Daoy (cell line): ENCODE measurements at regions not wholly inside any gene's neighbourhood (a gene's known extent, or its start where the extent isn't known, plus 50 kb on each side); places are given as distances from the start of the nearest gene placed in this dataset.

Experiments
- DNase-seq: peaks from one replicate; pipeline ENCODE4 v3.0.0-alpha.2; 2015; ENCODE audit warnings: low read depth

- no peak for DNase-seq
Observed at GRCh38 chr14:54090274-54090673, 133.6 kb upstream of the BMP4 start.

DNA sequence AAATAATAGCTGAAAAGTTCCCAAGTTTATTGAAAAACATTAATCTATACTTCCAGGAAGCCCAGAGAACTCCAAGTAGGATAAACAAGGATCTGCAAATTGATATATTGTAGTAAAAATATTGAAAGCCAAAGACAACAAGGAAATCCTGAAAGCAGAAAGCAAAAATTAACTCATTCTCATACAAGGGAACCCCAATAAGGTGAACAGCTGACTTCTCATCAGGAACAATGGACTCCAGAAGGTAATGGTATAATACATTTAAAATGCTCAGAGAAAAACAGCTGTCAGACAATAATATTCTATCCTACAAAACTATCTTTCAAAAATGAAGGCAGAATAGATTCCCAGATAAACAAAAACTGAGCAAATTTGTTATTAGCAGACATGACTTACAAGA is 138.1 kb upstream of the BMP4 start:
- DNase-seq, result no peak

DNA sequence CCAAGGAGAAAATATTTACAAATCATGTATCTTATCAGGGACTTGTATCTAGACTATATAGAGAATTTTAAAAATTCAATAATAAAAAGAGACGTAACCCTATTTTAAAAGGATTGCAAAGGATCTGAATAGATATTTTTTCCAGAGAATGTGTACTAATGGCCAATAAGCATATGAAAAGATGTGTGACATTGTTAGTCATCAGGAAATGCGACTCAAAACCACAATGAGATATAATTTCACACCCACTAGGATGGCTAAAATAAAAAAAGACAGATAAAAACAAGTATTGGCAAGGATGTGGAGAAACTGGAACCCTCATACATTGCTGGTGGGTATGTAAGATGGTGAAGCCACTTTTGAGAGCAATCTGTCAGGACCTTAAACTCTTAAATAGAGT is 141.9 kb upstream of the BMP4 start:
- DNase-seq, result no peak

GRCh38 chr14:54102051-54102456 is 145.4 kb upstream of the BMP4 start:
- DNase-seq, result no peak

DNA sequence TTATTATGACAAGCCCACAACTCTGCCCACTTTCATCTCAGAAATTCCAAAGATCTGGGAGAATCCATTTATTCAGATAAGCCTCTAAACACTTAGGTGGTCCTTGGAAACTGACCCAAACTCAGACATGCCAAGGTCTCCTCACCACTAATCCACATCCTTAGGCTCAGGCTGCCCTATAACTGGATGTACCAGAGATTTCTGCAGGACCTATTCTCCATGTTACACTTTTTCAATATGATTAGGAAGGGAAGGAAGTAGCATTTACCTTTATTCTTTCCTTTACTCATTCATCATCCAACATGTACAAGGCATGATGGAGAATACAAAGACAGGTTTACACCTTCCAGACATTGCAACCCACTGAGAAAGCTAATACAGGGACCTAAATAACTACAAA is 145.9 kb upstream of the BMP4 start:
- no peak for DNase-seq

DNA sequence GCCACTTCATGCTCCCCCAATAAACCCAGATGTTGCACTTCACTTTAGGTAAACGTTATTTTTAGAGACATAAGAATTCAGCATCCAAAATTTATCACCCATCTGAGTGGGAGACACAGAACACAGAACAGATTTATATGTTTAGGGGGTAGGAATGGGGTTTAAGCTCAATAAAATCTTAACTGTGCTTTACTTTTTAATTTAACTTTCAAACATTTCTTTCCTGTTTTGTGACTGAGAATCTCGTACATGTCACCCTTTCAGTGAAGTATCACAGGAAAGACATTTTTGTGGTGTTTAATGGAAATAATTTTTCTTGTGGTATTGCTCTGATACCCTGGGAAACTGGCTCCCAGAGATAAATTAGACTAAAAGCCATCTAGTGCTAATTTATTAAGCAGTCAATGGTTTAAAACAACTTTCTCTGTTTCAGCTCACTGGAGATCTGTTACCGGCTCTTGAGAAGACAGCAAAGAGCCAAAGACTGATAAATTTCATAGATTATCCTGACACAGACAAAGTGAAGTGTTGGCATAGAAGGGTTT is 148.0 kb upstream of the BMP4 start:
- no peak for DNase-seq

DNA sequence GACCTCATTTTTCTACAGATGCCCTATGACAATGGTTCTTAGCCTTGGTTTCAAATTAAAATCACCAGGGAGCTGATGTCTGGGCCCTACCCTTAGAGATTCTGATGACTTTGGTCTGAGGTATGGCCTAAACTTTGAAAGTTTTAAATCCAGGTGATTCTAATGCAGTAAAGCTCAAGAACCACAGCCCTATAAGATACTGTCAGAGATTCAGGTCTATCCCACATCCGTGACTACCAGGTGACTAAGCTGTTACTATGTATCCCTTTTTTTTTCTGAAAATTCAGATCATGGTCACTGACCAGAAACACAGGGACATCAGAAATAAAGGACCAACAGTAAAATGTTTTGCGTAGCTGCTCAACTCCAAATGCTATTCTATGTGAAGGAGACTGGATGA is 148.8 kb upstream of the BMP4 start:
- no peak for DNase-seq

GRCh38 chr14:54105898-54106297 is 149.3 kb upstream of the BMP4 start:
- no peak for DNase-seq

GRCh38 chr14:54106661-54107377 is 150.2 kb upstream of the BMP4 start:
- peak; percentile 35 for DNase-seq

GRCh38 chr14:54108481-54109471 is 152.2 kb upstream of the BMP4 start:
- peak; percentile 91 for DNase-seq

- DNase-seq, result peak; percentile 22
Observed at GRCh38 chr14:54109521-54110120, 153.0 kb upstream of the BMP4 start.

GRCh38 chr14:54114941-54115340 is 158.3 kb upstream of the BMP4 start:
- no peak for DNase-seq

DNA sequence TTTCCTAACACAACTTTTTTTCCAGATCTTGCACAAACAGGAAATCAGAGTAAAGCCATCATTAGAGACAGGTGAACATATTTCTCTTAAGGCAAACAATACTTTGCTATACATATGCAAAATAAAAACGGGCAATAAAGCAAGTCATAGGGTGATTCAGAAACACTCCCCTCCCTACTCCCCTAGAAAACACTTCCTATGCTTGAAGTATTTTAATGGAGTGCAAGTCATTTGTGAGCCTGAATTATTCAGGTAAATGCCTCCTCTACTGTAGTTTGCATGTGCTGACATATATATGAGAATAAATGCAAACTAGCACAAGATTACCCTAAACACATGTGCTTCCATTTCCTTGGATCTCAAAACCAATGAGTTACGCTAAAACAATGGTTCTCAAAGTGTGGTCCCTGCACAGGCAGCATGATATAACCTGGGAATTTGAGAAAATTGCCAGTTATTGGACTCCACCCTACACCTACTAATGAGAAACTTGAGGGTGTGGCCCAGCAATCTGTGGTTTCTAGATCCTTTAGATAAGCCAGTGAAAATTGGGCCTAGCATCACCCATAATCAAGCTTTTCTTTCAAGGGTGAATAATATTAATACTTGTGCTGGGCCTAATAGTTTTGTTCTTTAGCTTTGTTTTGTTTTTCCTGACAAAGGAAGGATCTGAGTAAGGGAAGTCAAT is 159.7 kb upstream of the BMP4 start:
- DNase-seq, result no peak

GRCh38 chr14:54116972-54117371 is 160.3 kb upstream of the BMP4 start:
- DNase-seq, result peak; percentile 46

- DNase-seq, result no peak
Observed at GRCh38 chr14:54117396-54117795, 160.8 kb upstream of the BMP4 start.

DNA sequence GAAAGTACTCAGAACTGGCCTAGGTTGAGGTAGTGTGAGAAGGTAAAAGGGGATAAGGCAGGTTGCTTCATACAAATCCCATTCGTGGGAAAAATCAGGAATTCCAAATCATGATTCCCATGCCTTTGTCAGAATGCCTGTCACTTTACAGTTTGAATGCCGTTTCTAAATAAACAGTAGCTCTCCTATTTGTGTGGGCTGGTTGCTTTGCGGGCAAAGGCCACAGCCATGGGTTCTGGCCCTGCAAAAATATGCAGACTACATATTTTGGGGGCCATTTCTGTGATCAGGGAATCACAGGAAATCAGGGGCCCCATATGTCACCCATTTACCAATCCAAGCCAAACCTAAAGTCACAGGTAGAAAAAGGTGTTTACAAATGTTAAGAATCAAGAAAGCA is 161.3 kb upstream of the BMP4 start:
- DNase-seq, result no peak

DNA sequence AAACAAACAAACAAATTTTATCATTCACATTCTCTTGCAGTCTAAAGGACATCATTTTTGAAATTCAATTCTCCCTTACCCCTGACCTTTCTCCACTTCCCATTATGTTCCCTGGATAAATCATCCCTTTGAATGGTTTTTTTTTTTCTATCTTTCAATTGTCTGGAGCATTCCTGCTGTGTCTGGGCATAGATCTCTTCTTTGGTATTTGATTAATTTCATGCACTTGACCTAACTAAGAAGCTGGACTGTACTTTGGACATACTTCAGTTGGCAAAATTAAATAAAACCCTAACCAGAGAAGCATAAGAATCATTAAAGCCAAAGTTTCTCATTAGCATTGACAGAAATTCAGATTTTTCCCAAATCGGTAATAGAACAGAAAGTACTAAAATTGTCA is 163.6 kb upstream of the BMP4 start:
- no peak for DNase-seq

DNA sequence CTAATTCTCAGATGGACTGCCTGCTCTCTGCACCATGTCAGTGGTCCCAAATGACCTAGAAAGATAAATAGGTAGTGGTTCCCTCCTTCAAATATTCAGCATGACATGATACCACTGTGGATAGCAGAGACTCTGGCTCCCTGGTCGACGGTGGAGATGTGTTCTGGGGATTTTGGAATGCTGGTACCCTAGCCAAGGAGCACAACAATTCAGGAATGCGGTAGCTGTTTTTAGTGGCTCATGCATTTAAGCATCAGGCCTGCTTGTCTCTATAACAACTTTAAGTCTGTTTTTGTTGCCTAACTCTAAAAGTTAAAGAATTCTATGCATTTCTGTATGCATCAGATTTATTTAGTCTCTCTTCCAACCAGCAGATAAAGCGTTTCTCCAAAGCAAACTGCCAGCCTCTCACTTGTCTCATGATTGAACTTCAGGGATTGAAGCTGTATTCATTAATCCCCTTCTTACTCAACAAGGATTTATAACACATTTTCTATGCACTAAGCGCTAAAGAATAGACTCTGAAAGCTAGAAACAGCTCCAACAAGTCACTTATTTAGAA is 164.9 kb upstream of the BMP4 start:
- DNase-seq, result no peak

DNA sequence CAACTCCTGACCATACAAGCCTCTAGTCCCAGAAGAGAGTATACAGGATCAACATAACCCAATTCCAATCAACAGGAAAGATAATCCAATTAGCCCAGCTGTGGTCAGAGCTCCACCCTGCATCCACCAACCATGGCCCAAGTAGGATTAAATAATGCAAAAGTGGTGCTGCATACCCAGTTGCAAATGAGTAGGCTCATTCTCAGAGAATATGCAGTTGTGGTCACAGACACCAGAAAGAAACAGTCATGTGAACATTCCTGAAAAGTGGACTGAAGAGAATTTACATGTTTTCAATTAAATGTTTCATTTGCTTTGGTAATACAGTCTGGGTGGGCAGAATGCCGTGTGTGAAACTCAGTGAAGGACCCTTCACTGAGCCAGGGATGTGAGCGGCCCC is 167.2 kb upstream of the BMP4 start:
- DNase-seq, result no peak

- DNase-seq, result no peak
Observed at GRCh38 chr14:54125109-54125508, 168.5 kb upstream of the BMP4 start.

DNA sequence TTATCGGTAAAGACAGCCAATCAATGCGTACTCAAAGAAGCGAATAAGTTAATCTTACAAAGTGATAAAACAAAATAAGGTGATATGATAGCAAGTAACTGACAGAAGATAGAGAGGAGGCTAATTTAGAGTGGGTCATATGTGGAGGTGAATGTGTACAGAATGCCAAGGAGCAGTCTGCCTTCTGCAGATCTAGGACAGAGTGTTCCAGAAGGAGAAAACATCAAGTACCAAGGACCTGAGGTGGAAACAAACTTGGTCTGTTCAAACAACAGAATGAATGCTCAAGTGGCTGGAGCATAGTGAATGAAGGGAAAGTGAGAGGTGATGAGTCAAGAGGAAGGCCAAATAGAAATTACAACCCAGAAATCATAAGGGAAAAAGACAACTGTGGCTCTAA is 170.3 kb upstream of the BMP4 start:
- no peak for DNase-seq
